GM12872 (cell line): ENCODE measurements at regions not wholly inside any gene's neighbourhood (a gene's known extent, or its start where the extent isn't known, plus 50 kb on each side); places are given as distances from the start of the nearest gene placed in this dataset.

ENCODE experiments used
- TF ChIP-seq, protein P1 (sequence below): IDR thresholded peaks from 3 replicates; pipeline ENCODE4 v1.5.1; 2011; ENCODE audit warnings: low read depth, mild to moderate bottlenecking, low read length, moderate library complexity; ENCODE audit not compliant: insufficient read depth

DNA sequence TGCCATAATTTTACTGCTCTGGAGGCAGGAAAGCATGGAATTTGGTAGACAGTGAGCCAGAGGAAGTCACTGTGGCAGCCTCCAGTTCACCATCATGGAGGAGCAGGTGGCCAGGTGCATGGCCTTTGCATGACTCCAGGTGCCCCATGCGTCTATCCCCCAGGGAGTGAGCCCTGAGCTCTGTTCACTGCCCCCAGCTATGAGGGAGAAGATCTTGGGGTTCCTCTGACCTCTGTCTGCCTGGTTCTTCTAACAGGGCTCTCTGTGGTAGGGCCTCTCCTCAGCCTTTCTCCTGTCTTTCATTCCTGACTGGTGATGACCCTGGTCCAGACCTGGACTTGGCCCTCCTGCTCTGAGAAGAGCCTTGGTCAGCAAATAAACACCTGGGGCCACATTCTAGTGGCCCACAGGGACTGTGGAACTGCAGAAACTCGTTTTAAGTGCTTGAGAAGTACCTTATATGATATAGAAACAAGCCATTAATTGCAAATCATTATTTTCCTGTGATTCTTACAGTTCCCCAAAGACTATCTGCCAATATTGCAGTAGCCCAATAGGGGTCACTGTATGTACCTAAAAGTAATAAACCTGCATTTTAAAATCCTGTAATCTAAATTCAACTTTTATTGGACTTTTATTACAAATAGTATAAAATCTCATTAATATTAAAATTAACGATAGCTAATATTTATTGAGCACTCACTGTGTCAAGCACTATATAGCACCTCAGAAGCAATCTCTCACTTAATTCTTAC lies 120.0 kb upstream of the SYT13 start:
- TF ChIP-seq, protein P1, sequence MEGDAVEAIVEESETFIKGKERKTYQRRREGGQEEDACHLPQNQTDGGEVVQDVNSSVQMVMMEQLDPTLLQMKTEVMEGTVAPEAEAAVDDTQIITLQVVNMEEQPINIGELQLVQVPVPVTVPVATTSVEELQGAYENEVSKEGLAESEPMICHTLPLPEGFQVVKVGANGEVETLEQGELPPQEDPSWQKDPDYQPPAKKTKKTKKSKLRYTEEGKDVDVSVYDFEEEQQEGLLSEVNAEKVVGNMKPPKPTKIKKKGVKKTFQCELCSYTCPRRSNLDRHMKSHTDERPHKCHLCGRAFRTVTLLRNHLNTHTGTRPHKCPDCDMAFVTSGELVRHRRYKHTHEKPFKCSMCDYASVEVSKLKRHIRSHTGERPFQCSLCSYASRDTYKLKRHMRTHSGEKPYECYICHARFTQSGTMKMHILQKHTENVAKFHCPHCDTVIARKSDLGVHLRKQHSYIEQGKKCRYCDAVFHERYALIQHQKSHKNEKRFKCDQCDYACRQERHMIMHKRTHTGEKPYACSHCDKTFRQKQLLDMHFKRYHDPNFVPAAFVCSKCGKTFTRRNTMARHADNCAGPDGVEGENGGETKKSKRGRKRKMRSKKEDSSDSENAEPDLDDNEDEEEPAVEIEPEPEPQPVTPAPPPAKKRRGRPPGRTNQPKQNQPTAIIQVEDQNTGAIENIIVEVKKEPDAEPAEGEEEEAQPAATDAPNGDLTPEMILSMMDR = no peak

DNA sequence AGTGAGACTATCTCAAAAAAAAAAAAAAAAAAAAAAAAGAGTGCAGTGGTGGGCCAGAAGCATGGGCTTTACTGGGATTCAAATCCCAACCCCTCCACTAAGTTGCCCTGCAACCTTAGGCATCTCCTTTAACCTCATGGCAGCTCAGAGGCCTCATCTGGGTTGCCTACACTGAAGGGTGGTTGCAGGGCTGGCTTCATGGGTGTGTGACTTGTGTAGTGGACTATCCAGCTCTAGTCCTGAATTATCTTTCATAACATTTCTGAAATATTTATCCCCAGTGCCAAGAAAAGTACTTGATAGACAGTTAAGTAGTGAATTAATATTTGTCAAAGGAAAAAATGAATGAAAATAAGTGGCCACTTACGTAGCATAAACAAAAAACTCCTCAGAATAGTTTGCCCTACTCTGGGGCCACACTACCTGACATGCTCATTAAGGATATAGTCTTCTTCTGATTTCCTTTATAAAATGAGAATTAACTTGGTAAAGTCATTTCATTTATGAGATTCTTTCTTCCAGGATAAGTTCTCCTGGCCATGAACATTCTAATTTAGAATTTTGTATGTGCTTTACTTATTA lies 116.0 kb upstream of the SYT13 start:
- TF ChIP-seq, protein P1 = no peak

DNA sequence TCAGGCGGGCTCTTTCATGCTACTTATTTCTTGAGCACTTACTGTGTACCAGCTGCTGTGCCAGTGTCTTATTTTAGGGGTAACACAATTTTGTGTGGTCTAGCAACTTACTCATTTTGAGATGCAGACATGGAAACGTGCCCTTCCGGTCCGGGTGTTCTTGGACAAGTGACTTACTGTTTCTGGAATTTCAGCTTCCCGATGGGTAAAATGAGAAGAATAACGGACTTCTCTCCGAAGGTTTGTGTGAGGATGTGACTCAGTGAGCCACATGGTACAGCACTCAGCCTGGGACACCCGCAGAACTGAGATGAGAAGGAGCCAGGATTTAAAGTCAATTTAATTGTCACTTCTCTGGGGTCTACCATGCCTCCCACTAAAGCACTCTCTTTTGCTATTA lies 114.5 kb upstream of the SYT13 start:
- TF ChIP-seq, protein P1 = no peak

DNA sequence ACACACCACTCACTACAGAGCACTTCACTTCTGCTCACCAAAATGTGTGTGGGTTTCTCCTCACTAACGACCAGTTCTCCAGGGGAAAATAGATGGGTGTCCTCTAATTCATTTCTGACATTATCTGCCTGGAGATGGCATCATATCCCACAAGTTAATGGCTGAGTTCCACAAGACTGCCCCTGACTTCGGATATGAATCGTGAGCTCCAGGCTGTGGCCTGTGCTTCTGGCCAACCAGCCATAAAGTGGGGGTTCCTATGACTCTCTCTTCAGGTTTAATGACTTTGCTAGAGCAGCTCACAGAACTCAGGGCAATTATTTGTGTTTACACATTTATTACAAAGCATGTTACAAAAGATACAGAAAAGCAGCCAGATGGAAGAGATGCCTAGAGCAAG lies 113.0 kb upstream of the SYT13 start:
- TF ChIP-seq, protein P1 = no peak

DNA sequence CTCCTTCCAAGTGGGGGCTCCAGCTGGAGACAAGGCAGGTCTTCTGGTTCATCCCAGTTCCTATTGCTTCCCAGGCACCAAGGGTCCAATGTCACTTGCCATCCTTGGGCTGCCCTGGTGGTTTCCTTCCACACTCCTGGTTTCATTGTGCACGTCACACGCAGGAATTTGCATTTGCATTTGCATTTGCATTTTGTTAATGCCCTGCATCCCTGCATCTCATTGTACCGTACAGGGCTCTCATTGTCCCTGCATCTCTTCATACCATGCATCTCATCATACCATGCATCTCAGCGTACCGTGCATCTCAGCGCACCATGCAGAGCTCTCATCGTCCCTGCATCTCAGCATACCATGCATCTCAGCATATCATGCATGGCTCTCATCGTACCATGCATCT lies 112.2 kb upstream of the SYT13 start:
- TF ChIP-seq, protein P1 = no peak

DNA sequence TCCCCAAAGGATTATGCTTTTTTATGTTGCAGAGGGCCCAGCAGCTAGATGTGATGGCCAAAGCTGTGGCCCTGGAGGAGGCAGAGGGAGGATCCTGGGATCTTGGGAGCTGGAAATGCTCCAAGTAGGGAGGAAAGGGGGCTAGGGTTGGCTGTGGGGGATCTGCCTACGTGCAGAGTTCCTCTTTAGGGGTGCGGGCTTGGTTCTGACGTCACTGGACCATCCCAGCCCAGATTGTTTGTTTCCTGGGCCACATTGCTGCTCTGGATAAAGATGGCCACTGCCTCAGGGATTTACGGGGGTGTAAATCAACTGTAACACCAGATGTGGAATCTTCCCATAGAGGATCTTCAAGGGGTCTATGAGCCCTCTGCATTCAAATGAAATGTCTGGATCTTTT lies 110.3 kb upstream of the SYT13 start:
- TF ChIP-seq, protein P1 = no peak

DNA sequence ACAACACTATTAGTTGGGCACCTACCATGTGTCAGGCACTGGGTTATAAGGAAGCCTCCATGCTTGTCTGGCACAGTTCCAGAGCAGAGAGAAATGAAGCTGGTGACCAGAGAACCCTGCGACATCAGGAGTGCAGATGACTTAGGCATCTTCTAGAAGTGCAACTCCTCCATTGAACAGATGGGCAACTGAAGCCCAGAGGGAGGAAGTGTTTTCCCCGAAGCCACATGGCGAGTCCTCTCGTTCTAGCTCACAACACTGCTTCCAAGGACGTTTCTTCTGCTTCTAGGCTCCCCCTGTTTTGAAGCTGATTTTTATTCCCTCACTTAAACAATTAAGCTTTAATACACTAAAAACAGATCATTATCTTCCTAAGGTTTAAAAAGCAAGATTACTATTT lies 109.8 kb upstream of the SYT13 start:
- TF ChIP-seq, protein P1 = no peak
